Activated naive CD4-positive, alpha-beta T cell treated with Interleukin-2 at 50 U/mL for 16 hours (primary cell): ENCODE measurements at regions not wholly inside any gene's neighbourhood (a gene's known extent, or its start where the extent isn't known, plus 50 kb on each side); places are given as distances from the start of the nearest gene placed in this dataset.

ENCODE experiments used
- DNase-seq: peaks from one replicate; pipeline ENCODE4 v3.0.0-alpha.2; 2020

DNA sequence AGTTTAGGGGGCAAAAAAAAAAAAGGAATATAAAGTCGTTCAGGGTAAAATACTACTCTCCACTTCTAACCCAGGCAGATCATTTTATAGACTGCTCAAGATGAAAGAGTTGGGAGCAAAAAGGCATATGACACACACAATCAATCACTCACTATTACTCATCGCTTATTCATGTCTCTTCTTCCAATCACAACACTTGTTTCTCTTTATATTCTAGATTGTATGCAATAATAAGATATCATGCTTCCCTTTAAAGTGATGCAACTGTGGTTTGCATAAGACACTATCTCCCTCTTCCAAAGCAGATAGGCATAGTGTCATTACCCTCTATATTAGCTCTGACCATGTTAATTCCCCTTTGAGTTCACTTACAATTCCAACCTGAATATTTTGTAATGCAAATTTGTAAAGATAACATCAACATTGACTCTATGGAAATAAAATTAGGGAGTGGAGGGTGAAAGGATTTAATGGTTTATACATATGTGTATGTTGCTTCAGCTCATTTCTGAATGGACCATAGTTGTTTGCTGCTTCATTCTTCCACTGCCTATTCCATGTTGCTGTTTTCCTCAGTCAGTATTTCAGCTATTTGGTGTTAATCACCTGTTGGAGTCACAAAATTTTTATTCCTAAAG, 154.9 kb upstream of the EPHA5 start:
- no peak for DNase-seq

DNA sequence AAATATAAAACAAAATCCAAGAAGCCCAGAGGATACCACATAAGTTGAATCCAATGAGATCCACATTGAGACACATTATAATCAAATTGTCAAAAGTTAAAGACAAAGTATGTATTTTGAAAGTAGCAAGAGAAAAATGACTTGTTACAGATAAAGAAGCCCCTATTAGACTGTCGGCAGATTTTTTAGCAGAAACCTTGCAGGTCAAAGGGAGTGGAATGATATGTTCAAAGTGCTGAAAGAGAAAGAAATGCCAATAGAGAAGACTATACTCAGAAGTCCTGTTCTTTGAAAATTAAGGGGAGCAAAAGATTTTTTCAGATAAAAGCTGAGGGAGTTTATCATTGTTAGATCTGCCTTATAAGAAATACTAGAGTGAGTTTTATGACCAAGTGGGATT, 148.9 kb upstream of the EPHA5 start:
- DNase-seq = no peak

DNA sequence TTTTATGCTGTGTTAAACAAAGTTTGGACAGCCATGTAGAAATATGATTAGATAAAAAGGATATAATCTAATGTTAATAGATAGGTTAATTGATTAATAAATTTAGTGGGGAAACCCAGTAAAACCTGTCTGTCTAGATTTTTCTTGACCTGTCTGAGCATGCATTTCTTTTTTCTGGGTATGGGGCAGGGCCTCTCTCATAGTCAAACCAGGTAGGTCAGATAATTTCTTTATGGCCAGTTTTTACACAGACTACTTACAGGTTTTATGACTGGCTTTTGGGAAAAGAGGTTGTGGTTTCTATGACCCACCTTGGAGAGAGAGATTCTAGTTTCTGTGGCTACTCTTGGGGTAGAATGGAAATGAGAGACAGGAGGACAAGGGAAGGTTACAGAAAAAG, 135.6 kb upstream of the EPHA5 start:
- no peak for DNase-seq

DNA sequence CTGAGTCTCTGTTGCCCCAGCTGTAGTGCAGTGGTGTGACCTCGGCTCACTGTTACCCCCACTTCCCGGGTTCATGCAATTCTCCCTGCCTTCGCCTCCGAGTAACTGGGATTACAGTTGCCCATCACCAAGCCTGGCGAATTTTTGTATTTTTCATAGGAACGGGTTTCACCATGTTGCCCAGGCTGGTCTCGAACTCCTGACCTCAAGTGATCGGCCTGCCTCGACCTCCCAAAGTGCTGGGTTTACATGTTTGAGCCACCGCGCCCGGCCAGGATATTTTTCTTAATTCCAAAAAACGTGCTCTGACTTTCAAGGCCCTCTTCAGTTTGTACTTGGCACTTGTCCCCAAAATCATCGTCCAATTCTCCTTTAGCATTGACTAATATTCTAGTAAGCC, 129.2 kb upstream of the EPHA5 start:
- no peak for DNase-seq

DNA sequence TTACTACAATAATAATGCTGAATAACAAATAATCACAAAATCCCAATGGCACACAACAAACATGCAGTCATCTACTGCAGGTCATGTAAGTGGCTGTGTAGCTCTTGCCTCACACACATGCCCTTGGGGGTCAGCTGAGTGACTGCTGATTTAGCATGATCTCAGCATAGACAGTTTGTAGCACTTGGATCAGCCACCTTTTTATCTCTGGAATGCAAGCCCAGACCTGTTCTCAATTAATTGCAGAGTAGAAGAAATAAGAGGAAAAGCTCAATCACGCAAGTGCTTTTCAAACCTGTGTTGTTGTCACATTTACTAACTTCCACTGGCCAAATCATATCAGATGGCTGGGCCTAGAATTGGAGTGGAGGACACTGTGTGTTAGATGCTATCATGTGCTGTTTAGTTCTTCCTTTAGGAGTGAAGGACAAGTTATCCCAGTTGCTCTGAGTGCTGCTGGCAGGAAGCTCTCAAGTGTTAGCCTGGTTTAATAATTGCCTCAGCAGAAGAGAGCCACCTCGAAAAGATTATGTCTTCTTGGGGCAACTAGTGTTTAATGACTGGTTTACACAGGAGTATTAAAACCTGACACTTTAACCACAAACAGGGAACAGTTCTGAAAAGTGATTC, 128.3 kb upstream of the EPHA5 start:
- DNase-seq = no peak

DNA sequence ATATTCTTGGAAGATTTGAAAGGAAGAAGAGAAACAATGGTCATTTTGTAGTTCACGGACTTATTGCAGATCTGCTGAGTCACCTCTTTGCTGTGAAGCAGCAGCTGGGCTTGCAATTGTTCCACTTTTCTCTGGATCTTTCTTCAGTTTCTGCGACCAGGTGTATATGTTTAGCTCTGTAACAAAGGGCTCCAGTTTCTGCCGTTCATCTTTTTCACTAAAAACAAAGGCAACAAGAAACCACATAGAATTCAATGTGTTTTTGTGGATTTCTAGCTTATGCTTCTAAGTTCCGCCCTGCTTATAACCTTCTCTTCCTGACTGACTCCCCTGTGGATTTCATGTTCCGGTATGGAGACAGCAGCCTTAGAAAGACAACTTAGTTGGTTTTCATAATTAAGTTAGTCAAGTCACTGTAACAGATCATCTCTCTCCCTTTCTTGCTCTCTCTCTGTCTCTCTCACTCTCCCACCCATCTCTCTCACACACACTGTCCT, 121.6 kb upstream of the EPHA5 start:
- no peak for DNase-seq

DNA sequence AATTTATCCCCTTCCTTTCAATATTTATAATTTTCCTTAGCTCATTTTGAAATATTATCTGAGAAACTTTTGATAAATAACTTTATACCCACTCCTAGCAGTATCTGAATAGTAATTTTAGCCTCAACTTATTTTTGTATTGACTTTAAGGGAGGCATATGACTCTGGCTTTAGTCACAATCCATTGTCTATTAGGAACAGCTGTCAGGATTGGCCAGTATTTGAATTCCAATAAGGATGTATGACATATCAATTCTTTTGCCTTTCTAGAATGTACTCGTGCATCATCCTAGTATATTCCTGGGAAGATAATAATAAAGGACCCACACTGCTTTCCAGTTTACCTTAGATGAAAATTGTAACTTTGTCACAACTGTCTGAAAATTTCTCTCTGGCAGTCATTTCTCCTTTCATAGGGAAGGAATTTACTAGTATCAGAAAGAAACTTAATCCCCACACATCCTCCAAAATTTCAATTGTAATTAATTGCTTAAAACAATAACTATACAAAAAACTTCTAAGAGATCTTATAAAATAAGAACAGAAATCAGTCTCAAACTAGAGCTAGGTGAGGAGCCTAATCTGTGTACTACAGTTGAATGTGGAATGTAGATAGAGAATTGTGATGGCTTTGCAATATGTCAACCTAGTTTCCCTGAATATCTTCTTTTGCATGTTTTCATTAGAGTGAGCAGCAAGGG, 121.0 kb upstream of the EPHA5 start:
- DNase-seq = no peak

DNA sequence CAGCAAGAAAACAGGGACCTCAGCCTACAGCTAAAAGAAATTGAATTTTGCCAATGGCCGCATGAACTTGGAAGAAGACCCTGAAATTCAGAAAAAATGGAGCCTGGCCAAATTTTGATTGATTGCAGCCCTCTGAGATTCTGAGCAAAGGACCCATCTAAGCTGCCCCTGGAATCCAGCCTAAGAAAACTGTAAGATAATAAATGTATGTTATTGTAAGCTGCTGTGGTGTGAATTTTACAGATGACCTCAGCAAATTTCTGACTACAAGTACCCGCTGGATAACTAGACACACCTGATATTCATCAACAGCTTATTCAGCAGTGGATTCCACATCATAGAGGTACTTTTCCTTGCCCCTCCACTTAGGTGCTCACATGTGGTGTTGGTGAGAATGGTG, 119.5 kb upstream of the EPHA5 start:
- no peak for DNase-seq

DNA sequence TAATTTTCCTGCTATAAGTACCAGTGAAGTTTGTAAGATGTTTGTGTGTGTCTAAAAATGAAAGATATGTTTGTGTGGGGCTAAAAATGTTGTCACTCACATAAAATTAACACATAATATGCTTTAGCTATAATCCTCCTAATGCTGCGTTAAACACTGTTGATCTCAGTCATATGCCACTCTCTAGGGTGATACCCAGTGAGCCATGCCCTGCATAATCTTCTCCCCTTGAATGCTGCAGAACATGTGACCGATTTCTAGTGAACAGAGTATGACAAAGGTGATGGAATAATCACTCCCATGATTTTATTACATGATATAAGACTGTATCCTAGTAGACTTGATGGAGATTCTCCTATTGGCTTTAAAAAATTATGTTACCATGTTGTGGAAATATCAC, 119.1 kb upstream of the EPHA5 start:
- DNase-seq = no peak

DNA sequence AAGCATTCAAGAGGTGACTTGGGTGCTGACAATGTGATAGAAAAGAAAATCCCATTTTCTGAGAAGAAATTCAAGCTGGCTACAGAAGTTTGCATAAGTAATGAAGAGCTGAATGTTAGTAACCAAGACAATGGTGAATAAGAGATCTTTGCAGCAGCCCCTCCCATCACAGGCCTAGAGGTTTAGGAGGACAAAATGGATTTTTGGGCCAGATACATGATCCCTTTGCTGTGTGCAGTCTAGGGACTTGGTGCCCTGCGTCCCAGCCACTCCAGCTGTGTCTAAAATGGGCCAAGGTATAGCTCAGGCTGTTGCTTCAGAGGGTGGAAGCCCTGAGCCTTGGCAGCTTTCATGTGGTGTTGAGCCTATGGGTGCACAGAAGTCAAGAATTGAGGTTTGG, 107.0 kb upstream of the EPHA5 start:
- no peak for DNase-seq

DNA sequence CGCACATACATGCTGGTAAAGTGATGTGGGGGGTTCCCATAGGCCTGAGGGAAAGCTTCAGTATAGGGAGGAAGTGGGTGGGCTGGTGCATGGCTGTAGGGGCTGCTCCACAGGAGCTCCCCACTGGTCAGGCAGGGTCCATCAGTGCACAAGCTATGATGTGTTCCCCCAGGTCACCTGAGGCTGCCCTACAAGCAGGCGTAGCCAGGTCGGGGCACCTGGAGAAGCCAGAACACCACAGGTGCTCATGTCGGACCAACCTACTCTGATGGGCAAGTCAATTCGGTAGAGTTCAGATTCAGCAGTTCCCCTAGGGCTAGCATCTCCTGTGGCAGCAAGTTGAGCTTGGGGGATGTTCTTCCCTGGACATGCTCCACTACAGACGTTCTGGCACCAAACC, 103.3 kb upstream of the EPHA5 start:
- DNase-seq = no peak

DNA sequence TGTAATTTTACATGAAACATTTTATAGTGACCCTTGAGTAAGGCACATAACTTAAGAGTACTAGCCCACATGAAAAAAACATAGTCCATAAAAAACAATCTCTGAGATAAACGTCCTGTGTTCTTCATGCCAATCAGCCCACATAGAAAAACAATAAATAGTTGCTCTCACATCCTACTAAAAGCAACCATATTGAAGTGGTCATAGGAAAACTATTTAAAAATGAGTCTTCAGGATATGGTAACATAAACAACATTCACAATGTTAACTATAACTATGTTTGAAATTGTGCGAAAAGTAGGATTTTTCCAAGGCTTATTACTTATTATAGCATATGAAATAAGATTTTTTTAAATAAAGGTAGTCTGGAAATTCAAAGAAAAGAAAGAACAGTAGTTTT, 77.1 kb upstream of the EPHA5 start:
- no peak for DNase-seq

DNA sequence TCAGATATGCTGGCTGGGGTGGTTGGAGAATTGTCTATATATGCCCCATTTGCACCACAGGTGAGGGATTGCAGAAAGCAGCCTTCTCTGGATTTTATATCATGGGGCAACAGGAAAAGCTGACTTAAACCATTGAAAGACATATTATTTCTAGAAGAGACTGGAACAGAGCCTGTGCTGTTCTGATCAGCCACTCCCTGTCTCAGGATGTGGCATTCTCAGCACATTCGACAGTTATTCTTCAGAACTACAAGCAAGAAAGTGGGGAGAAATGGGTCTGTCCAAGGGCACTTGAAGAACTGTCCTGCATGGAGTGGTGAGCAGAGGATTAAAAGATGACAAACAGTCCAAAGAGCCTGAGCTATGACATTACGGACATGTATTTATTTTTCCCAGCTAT, 67.8 kb upstream of the EPHA5 start:
- DNase-seq = no peak

DNA sequence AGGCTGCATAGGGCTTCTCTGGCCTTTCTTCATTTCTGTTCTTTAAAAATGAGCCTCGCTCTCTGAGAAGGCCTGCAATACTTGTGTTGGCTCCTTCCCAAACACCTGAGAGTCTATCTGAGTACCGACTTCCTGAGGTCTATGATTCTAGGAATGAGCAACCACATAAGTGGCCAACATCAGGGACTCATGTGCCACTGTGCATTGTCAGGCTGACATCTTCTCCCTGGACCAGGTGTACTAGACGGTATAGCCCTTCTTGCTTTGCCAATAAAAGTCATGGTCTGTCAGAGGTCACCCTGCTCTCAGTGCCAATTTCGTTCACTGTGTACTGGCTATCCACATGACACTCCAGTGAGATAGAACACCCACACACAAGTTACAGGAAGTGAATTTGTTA, 67.4 kb upstream of the EPHA5 start:
- no peak for DNase-seq

DNA sequence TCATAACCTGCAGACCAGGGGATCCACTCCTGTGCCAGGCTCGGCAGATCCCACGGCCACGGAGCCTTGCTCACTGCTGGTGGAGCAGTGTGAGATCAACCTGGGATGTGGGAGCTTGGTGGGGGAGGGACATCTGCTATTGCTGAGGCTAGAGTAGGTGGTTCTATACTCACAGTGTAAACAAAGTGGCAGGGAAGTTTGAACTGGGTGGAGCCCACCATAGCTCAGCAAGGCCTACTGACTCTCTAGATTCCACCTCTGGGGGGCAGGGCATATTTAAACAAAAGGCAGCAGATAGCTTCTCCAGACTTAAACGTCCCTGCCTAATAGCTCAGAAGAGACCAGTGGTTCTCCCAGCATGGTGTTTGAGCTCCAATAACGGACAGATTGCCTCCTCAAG, 54.7 kb upstream of the EPHA5 start:
- no peak for DNase-seq
